ENCODE measurements at regions not wholly inside any gene's neighbourhood (a gene's known extent, or its start where the extent isn't known, plus 50 kb on each side); places are given as distances from the start of the nearest gene placed in this dataset.
"Not testable (repeated sequence)": the region's sequence is repeated elsewhere in the genome, so short reads cannot be mapped to it uniquely, and the experiment has no call there.

DNA sequence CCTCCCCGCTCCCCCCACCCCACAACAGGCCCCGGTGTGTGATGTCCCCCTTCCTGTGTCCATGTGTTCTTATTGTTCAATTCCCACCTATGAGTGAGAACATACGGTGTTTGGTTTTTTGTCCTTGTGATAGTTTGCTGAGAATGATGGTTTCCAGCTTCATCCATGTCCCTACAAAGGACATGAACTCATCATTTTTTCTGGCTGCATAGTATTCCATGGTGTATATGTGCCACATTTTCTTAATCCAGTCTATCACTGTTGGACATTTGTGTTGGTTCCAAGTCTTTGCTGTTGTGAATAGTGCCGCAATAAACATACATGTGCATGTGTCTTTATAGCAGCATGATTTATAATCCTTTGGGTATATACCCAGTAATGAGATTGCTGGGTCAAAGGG, 104.3 kb downstream of the MTPN start:
- H3K4me3 ChIP-seq; H3K9me3 ChIP-seq (ENCODE audit: low read depth, low read length); DNase-seq (ENCODE audit: low read depth, low spot score); H3K27ac ChIP-seq; H3K9ac ChIP-seq (ENCODE audit: insufficient read length); H3K36me3 ChIP-seq (ENCODE audit: insufficient read depth, low read length): not testable (repeated sequence)

DNA sequence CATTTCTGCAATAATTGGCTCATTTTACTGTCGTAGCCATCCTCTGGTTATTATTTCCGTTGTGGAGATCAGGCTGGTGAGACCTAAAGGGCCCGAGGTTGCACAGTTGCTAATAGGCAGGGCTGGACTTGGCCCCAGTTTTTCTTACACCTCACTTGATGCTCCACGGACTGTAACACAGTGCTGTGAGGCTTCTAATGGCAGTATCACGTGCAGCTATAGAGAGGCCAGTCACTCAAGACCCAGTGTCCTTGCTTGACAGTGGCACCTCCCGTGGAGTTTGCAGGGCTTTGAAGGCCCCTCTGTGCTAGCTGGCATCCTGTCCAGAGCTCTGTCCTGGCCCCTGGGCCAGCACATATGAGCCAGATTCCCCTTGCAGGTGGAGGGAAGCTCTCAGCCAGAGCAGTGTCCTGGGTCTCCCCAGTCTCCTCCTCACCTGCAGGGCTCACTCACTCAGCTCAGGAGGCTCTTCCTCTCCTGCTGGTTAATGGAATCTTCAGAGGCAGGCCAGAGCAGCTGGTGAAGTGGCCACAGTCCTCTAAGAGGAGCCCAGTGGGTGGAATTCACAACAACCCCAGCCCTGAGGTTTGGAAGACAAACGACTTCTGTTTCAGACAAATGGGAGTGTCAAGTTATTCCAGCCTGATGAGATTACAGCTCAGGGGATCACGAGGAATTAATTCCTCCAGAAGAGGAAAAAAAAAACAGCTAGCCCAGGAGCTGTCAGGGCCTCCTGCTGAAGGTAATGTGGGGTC, 114.2 kb upstream of the FAM180A start:
- DNase-seq (ENCODE audit: low read depth, low spot score), result no peak
- TF ChIP-seq EZH2 (IDR thresholded peaks at IDR 0.05) (no peak), POLR2AphosphoS5 (IDR thresholded peaks at IDR 0.05; ENCODE audit: borderline replicate concordance, low read depth, low read length) (no peak), FOXP2 (optimal IDR thresholded peaks at IDR 0.05; ENCODE audit: control extremely low read depth, extremely low read length, insufficient read depth) (no peak)
- H3K4me3 ChIP-seq, result no peak overlapping the region
- H3K9me3 ChIP-seq (ENCODE audit: low read depth, low read length), result no peaks in the 10 kb centered on the region
- H3K27ac ChIP-seq, result no peak overlapping the region
- no peak overlapping the region for H3K9ac ChIP-seq (ENCODE audit: insufficient read length)
- H3K36me3 ChIP-seq (ENCODE audit: insufficient read depth, low read length), result no peaks in the 10 kb centered on the region

DNA sequence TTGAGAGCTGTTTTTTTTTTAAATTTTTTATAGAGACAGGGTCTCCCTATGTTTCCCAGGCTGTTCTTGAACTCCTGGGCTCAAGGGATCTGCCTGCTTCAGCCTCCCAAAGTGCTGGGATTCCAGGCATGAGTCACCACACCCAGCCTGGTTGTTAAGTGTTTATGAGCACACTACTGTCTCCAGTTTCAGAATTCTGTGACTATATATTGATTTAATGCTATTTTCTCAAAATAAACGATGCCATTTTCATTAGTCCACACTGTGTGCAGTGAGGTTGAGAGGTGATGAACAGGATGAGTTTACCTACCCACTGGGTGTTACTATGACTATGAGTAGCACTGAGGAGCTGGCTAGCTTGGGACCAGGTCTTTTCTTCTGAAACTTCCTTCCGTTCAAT, 110.9 kb upstream of the FAM180A start:
- TF ChIP-seq EZH2 (IDR thresholded peaks at IDR 0.05), result no peak
- TF ChIP-seq POLR2AphosphoS5 (IDR thresholded peaks at IDR 0.05; ENCODE audit: borderline replicate concordance, low read depth, low read length), result no peak
- TF ChIP-seq FOXP2 (optimal IDR thresholded peaks at IDR 0.05; ENCODE audit: control extremely low read depth, extremely low read length, insufficient read depth), result no peak
- no peak for DNase-seq (ENCODE audit: low read depth, low spot score)
- no peaks in the 10 kb centered on the region for H3K9me3 ChIP-seq (ENCODE audit: low read depth, low read length)

GRCh38 chr7:135858851-135859250, 110.2 kb upstream of the FAM180A start:
- TF ChIP-seq POLR2AphosphoS5 (IDR thresholded peaks at IDR 0.05; ENCODE audit: borderline replicate concordance, low read depth, low read length) (no peak), EZH2 (IDR thresholded peaks at IDR 0.05) (no peak), FOXP2 (optimal IDR thresholded peaks at IDR 0.05; ENCODE audit: control extremely low read depth, extremely low read length, insufficient read depth) (no peak)
- no peaks in the 10 kb centered on the region for H3K9me3 ChIP-seq (ENCODE audit: low read depth, low read length)
- no peak overlapping the region for H3K27ac ChIP-seq
- no peak for DNase-seq (ENCODE audit: low read depth, low spot score)
- no peak overlapping the region for H3K9ac ChIP-seq (ENCODE audit: insufficient read length)
- H3K4me3 ChIP-seq, result no peak overlapping the region
- H3K36me3 ChIP-seq (ENCODE audit: insufficient read depth, low read length), result no peaks in the 10 kb centered on the region

More for the DNA sequence above, 110.9 kb upstream of the FAM180A start:
- no peaks in the 10 kb centered on the region for H3K36me3 ChIP-seq (ENCODE audit: insufficient read depth, low read length)
- H3K4me3 ChIP-seq, result no peak overlapping the region
- no peak overlapping the region for H3K9ac ChIP-seq (ENCODE audit: insufficient read length)
- H3K27ac ChIP-seq, result no peak overlapping the region

GRCh38 chr7:135858379-135858778, 109.8 kb upstream of the FAM180A start:
- no peak overlapping the region for H3K4me3 ChIP-seq
- no peak overlapping the region for H3K9ac ChIP-seq (ENCODE audit: insufficient read length)
- no peak overlapping the region for H3K27ac ChIP-seq
- H3K9me3 ChIP-seq (ENCODE audit: low read depth, low read length), result no peaks in the 10 kb centered on the region
- H3K36me3 ChIP-seq (ENCODE audit: insufficient read depth, low read length), result no peaks in the 10 kb centered on the region
- no peak for TF ChIP-seq POLR2AphosphoS5 (IDR thresholded peaks at IDR 0.05; ENCODE audit: borderline replicate concordance, low read depth, low read length)
- no peak for TF ChIP-seq EZH2 (IDR thresholded peaks at IDR 0.05)
- no peak for TF ChIP-seq FOXP2 (optimal IDR thresholded peaks at IDR 0.05; ENCODE audit: control extremely low read depth, extremely low read length, insufficient read depth)
- no peak for DNase-seq (ENCODE audit: low read depth, low spot score)

GRCh38 chr7:135857519-135858274, 109.1 kb upstream of the FAM180A start:
- TF ChIP-seq FOXP2 (optimal IDR thresholded peaks at IDR 0.05; ENCODE audit: control extremely low read depth, extremely low read length, insufficient read depth), result no peak
- no peak for TF ChIP-seq POLR2AphosphoS5 (IDR thresholded peaks at IDR 0.05; ENCODE audit: borderline replicate concordance, low read depth, low read length)
- TF ChIP-seq EZH2 (IDR thresholded peaks at IDR 0.05), result no peak
- Histone ChIP-seq H3K27ac (no peak overlapping the region), H3K9me3 (ENCODE audit: low read depth, low read length) (no peaks in the 10 kb centered on the region), H3K4me3 (no peak overlapping the region), H3K9ac (ENCODE audit: insufficient read length) (no peak overlapping the region), H3K36me3 (ENCODE audit: insufficient read depth, low read length) (no peaks in the 10 kb centered on the region)
- no peak for DNase-seq (ENCODE audit: low read depth, low spot score)

- Histone ChIP-seq H3K27ac (no peak overlapping the region), H3K9me3 (ENCODE audit: low read depth, low read length) (no peaks in the 10 kb centered on the region), H3K36me3 (ENCODE audit: insufficient read depth, low read length) (no peaks in the 10 kb centered on the region), H3K4me3 (no peak overlapping the region), H3K9ac (ENCODE audit: insufficient read length) (no peak overlapping the region)
- TF ChIP-seq POLR2AphosphoS5 (IDR thresholded peaks at IDR 0.05; ENCODE audit: borderline replicate concordance, low read depth, low read length) (no peak), FOXP2 (optimal IDR thresholded peaks at IDR 0.05; ENCODE audit: control extremely low read depth, extremely low read length, insufficient read depth) (no peak), EZH2 (IDR thresholded peaks at IDR 0.05) (no peak)
- DNase-seq (ENCODE audit: low read depth, low spot score), result no peak
Measured at GRCh38 chr7:135856356-135857144, 107.9 kb upstream of the FAM180A start.

- DNase-seq (ENCODE audit: low read depth, low spot score), result peak; percentile 39
- no peak overlapping the region for H3K27ac ChIP-seq
Measured at GRCh38 chr7:135855846-135856245, 107.2 kb upstream of the FAM180A start.

More at GRCh38 chr7:135855846-135856245, 107.2 kb upstream of the FAM180A start:
- no peak overlapping the region for H3K4me3 ChIP-seq
- H3K9ac ChIP-seq (ENCODE audit: insufficient read length), result no peak overlapping the region
- H3K36me3 ChIP-seq (ENCODE audit: insufficient read depth, low read length), result no peaks in the 10 kb centered on the region
- H3K9me3 ChIP-seq (ENCODE audit: low read depth, low read length), result no peaks in the 10 kb centered on the region
- TF ChIP-seq POLR2AphosphoS5 (IDR thresholded peaks at IDR 0.05; ENCODE audit: borderline replicate concordance, low read depth, low read length) (peak; percentile 48; the same call in 1 of the 2 replicates), EZH2 (IDR thresholded peaks at IDR 0.05) (no peak)

Data from SK-N-MC (cell line).